ENCODE measurements at regions not wholly inside any gene's neighbourhood (a gene's known extent, or its start where the extent isn't known, plus 50 kb on each side); places are given as distances from the start of the nearest gene placed in this dataset.

- Histone ChIP-seq H4K20me1 (ENCODE audit: control insufficient read depth, insufficient read depth) (no peaks in the 10 kb centered on the region), H3K9me3 (replicated peaks; ENCODE audit: control insufficient read depth, insufficient read depth, low read length) (peaks cover 6% of the 10 kb centered on the region), H3K4me2 (ENCODE audit: control insufficient read depth, insufficient read depth) (no peak overlapping the region), H3K27me3 (replicated peaks in 1 of 2; ENCODE audit: control insufficient read depth in 2 of 2, insufficient read depth in 2 of 2, low read length in 1 of 2) (peaks cover 0 to 1% of the 10 kb centered on the region in 2 experiments; a peak in 3 of 4 replicates), H3K27ac (ENCODE audit: control insufficient read depth, insufficient read depth) (no peak overlapping the region), H3K4me1 (ENCODE audit: control insufficient read depth, insufficient read depth, low read length) (peaks cover 3% of the 10 kb centered on the region; the same call in 1 of the 2 replicates), H3K9ac (ENCODE audit: control insufficient read depth, insufficient read depth, low read length) (no peak overlapping the region), H3K79me2 (ENCODE audit: control insufficient read depth, insufficient read depth, low read length) (no peaks in the 10 kb centered on the region), H2AFZ (ENCODE audit: control insufficient read depth, low read depth, low read length) (no peak overlapping the region), H3K36me3 (ENCODE audit: control insufficient read depth in 2 of 2, insufficient read depth in 2 of 2, low read length in 1 of 2) (no peaks in the 10 kb centered on the region), H3K4me3 (no peak overlapping the region)
- BruUV-seq (replicated peaks) = no TSS peak
- ChIA-PET SMC1A (ENCODE audit: uncharacterized antibody, unreplicated experiment) (interaction anchor here (1.5 kb wide), 1 partner anchor 13 kb away, joined by 3 read pairs; no protein-coding TSS in a partner anchor), POLR2A (no interaction called here), RAD21 (ENCODE audit: unreplicated experiment) (no interaction called here), CTCF (no interaction called here)
- intact Hi-C loops (cut with micrococcal nuclease; ENCODE audit: unreplicated experiment) = no loop called here
- in situ Hi-C loops (cut with MboI) = no loop called here
- no peak for DNase-seq (ENCODE audit: low read depth, low spot score)
- TF ChIP-seq PRDM15 (CRISPR knock-in tag; IDR thresholded peaks at IDR 0.05) = no peak
- no peak for TF ChIP-seq RAD51 (IDR thresholded peaks at IDR 0.05)
- TF ChIP-seq HCFC1 (IDR thresholded peaks at IDR 0.05; ENCODE audit: low read length) = no peak
- no peak for TF ChIP-seq LARP7 (IDR thresholded peaks at IDR 0.05)
- no peak for TF ChIP-seq FOS (IDR thresholded peaks at IDR 0.05; ENCODE audit: borderline replicate concordance, extremely low read depth, insufficient read length)
- TF ChIP-seq PBX3 (IDR thresholded peaks at IDR 0.05; ENCODE audit: insufficient replicate concordance, low read depth, low read length) = no peak
- no peak for TF ChIP-seq SIX5 (IDR thresholded peaks at IDR 0.05; ENCODE audit: low read depth, low read length, severe bottlenecking)
- TF ChIP-seq ELK1 (IDR thresholded peaks at IDR 0.05; ENCODE audit: low read depth, low read length) = no peak
- no peak for TF ChIP-seq ZBTB4 (CRISPR knock-in tag; IDR thresholded peaks at IDR 0.05)
- no peak for TF ChIP-seq RAD21 (IDR thresholded peaks at IDR 0.05; ENCODE audit: insufficient read depth, low read depth, low read length)
- 80% methylated on average over 7 of the region's 7 CpGs for WGBS (ENCODE audit: insufficient coverage, insufficient replicate concordance, low lambda C conversion rate, missing lambda C conversion rate)
- FAIRE-seq = no peak
- ATAC-seq = no peak
Measured at GRCh38 chr20:48547664-48548063, 280.1 kb downstream of the PREX1 start.
